ENCODE measurements at regions not wholly inside any gene's neighbourhood (a gene's known extent, or its start where the extent isn't known, plus 50 kb on each side); places are given as distances from the start of the nearest gene placed in this dataset.

DNA sequence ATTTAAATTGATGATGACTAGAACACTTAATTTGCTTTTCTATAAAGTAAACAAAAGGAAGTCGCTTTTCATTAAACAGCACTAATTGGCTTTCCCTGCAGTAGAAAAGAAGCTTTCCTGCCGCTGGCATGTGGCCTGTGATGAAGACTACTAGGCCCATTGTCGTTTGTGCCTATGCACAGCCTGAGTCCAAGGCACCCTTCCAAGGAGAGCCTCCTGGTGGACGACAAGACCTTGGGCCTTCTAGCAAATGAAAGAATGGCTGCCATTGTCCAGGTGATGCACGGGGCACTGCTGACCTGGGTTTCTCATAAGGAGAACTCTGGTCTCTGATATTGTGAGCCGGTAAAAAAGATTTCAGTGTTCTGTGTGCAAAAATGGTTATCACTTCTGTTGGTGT is 233.0 kb downstream of the COL4A1 start:
- ChIA-PET CTCF (interaction anchor here (0.5 to 1.0 kb wide), 3 partner anchors 17 to 1158 kb away, joined by 4 to 5 read pairs (median 4); no protein-coding TSS in a partner anchor), POLR2A (interaction anchor here (0.7 to 1.0 kb wide), 2 partner anchors 28 to 29 kb away, joined by 3 to 4 read pairs; no protein-coding TSS in a partner anchor)
- intact Hi-C loops (cut with micrococcal nuclease), result no loop called here
- no peaks in the 10 kb centered on the region for H3K36me3 Mint-ChIP-seq (ENCODE audit: insufficient read depth, unreplicated experiment)
- no peak for DNase-seq (ENCODE audit: unreplicated experiment)
- no peak for TF ChIP-seq CTCF (IDR thresholded peaks at IDR 0.05; ENCODE audit: unreplicated experiment)
- H3K27me3 Mint-ChIP-seq (ENCODE audit: insufficient read depth, unreplicated experiment), result no peaks in the 10 kb centered on the region
- H3K9me3 Mint-ChIP-seq (ENCODE audit: unreplicated experiment), result peaks cover 20% of the 10 kb centered on the region
- H3K4me3 Mint-ChIP-seq (ENCODE audit: unreplicated experiment), result no peak overlapping the region
- no peak overlapping the region for H3K27ac Mint-ChIP-seq (ENCODE audit: low read depth, unreplicated experiment)
- peaks cover 27% of the 10 kb centered on the region for H3K4me1 Mint-ChIP-seq (ENCODE audit: insufficient read depth, unreplicated experiment)
- no TSS peak for BruUV-seq (replicated peaks)

GRCh38 chr13:110070511-110071120 is 236.3 kb downstream of the COL4A1 start:
- Mint-ChIP-seq H3K27ac (ENCODE audit: low read depth, unreplicated experiment) (peak overlapping the region; percentile 98), H3K4me1 (ENCODE audit: insufficient read depth, unreplicated experiment) (peaks cover 41% of the 10 kb centered on the region), H3K27me3 (ENCODE audit: insufficient read depth, unreplicated experiment) (no peaks in the 10 kb centered on the region), H3K9me3 (ENCODE audit: unreplicated experiment) (peaks cover 3% of the 10 kb centered on the region), H3K36me3 (ENCODE audit: insufficient read depth, unreplicated experiment) (no peaks in the 10 kb centered on the region), H3K4me3 (ENCODE audit: unreplicated experiment) (peak overlapping the region; percentile 50)
- POLR2A ChIA-PET, result interaction anchor here (0.6 to 2.7 kb wide), 12 partner anchors 12 to 285 kb away, joined by 3 to 11 read pairs (median 4); no protein-coding TSS in a partner anchor
- no peak for TF ChIP-seq CTCF (IDR thresholded peaks at IDR 0.05; ENCODE audit: unreplicated experiment)
- CTCF ChIA-PET, result interaction anchor here (0.6 to 1.2 kb wide), 2 partner anchors 43 to 1111 kb away, joined by 3 to 4 read pairs; no protein-coding TSS in a partner anchor
- DNase-seq (ENCODE audit: unreplicated experiment), result peak; percentile 78
- intact Hi-C loops (cut with micrococcal nuclease), result loop anchor here (2.0 kb wide), 1 partner anchor 56 kb away; no protein-coding TSS in a partner anchor
- BruUV-seq (replicated peaks), result TSS peak; percentile 95

DNA sequence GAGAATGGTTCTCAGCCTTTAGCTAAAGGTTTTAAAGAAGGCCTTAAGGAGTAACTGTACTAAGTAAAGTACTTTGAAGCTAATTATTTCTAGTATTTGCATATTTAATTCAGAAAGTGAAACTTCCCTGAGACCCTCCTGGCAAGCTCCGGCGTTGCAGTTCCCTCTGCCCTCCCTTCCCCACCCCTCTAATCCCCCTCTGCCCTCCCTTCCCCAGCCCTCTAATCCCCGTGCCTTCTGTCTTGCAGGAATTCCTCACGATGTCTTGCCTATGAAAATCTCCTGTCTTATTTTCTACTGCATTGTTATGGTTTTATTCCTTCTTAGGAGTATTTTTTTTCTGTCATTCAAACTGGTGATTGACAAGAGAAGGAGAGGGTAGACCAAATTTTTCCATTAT is 236.9 kb downstream of the COL4A1 start:
- intact Hi-C loops (cut with micrococcal nuclease), result loop anchor here (2.0 kb wide), 1 partner anchor 55 kb away; no protein-coding TSS in a partner anchor
- TF ChIP-seq CTCF (IDR thresholded peaks at IDR 0.05; ENCODE audit: unreplicated experiment), result no peak
- Mint-ChIP-seq H3K4me3 (ENCODE audit: unreplicated experiment) (peak overlapping the region; percentile 50), H3K9me3 (ENCODE audit: unreplicated experiment) (no peaks in the 10 kb centered on the region), H3K4me1 (ENCODE audit: insufficient read depth, unreplicated experiment) (peaks cover 41% of the 10 kb centered on the region), H3K27ac (ENCODE audit: low read depth, unreplicated experiment) (peak overlapping the region; percentile 98), H3K27me3 (ENCODE audit: insufficient read depth, unreplicated experiment) (no peaks in the 10 kb centered on the region), H3K36me3 (ENCODE audit: insufficient read depth, unreplicated experiment) (no peaks in the 10 kb centered on the region)
- CTCF ChIA-PET, result interaction anchor here (0.6 to 0.8 kb wide), 2 partner anchors 1109 to 1110 kb away, joined by 3 to 4 read pairs; no protein-coding TSS in a partner anchor
- POLR2A ChIA-PET, result interaction anchor here (0.6 to 2.7 kb wide), 10 partner anchors 10 to 285 kb away, joined by 3 to 12 read pairs (median 4); no protein-coding TSS in a partner anchor
- DNase-seq (ENCODE audit: unreplicated experiment), result no peak
- BruUV-seq (replicated peaks), result no TSS peak

DNA sequence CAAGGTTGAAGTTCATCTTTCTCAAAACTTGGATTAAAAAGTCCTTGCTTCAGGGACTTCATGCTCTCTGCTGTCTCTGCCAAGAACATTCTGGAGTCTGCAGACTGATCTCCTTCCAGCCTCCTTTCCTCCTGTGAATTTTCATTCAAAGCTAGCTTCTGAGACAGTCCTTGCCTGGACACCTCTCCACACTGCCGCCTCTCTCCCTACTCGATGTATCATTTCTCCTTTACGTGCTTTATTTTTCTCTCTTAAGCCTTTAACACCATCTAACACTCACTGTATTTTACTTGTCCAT is 238.8 kb downstream of the COL4A1 start:
- no TSS peak for BruUV-seq (replicated peaks)
- POLR2A ChIA-PET, result interaction anchor here (0.8 to 1.8 kb wide), 3 partner anchors 10 to 283 kb away, joined by 3 to 12 read pairs (median 4); no protein-coding TSS in a partner anchor

More for the DNA sequence above, 238.8 kb downstream of the COL4A1 start:
- no peaks in the 10 kb centered on the region for H3K27me3 Mint-ChIP-seq (ENCODE audit: insufficient read depth, unreplicated experiment)
- no peak for DNase-seq (ENCODE audit: unreplicated experiment)
- CTCF ChIA-PET, result interaction anchor here (0.7 kb wide), 1 partner anchor 334 kb away, joined by 4 read pairs; no protein-coding TSS in a partner anchor
- H3K4me1 Mint-ChIP-seq (ENCODE audit: insufficient read depth, unreplicated experiment), result peaks cover 41% of the 10 kb centered on the region
- H3K36me3 Mint-ChIP-seq (ENCODE audit: insufficient read depth, unreplicated experiment), result no peaks in the 10 kb centered on the region
- no peak for TF ChIP-seq CTCF (IDR thresholded peaks at IDR 0.05; ENCODE audit: unreplicated experiment)
- peak overlapping the region; percentile 18 for H3K27ac Mint-ChIP-seq (ENCODE audit: low read depth, unreplicated experiment)
- intact Hi-C loops (cut with micrococcal nuclease), result no loop called here
- H3K4me3 Mint-ChIP-seq (ENCODE audit: unreplicated experiment), result no peak overlapping the region
- no peaks in the 10 kb centered on the region for H3K9me3 Mint-ChIP-seq (ENCODE audit: unreplicated experiment)

Data from MCF 10A (cell line).